NB4 (cell line): ENCODE measurements at regions not wholly inside any gene's neighbourhood (a gene's known extent, or its start where the extent isn't known, plus 50 kb on each side); places are given as distances from the start of the nearest gene placed in this dataset.

Experiments
- CTCF ChIP-seq: IDR thresholded peaks from one replicate; pipeline ENCODE4 v1.5.1; 2012; ENCODE audit warnings: low read depth, low read length
- POLR2A ChIP-seq: IDR thresholded peaks from 2 replicates; pipeline ENCODE4 v1.6.1; 2011; ENCODE audit warnings: mild to moderate bottlenecking; ENCODE audit not compliant: insufficient read length; ENCODE audit errors: extremely low read depth

GRCh38 chr20:1757606-1758512 lies 100.3 kb upstream of the SIRPG start:
- no peak for TF ChIP-seq CTCF
- TF ChIP-seq POLR2A: no peak
